ENCODE measurements at regions not wholly inside any gene's neighbourhood (a gene's known extent, or its start where the extent isn't known, plus 50 kb on each side); places are given as distances from the start of the nearest gene placed in this dataset.

DNA sequence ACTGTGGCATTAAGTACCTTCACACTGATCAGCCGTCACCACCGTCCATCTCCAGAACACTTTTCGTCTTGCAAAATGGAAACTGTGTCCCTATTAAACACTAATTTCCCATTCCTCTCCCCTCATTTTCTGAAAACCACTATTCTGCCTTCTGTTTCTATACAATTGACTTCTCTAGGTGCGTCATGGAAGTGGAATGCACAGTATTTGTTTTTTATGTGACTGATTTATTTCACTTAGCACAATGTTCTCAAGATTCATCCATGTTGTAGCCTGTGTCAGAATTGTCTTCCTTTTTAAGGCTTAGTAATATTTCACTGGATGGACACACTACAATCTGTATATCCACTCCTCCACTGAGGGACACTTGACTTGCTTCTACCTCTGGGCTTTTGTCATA is 53.8 kb upstream of the PDE10A start:
- H3K27me3 Mint-ChIP-seq, result peaks cover 17% of the 10 kb centered on the region
- H3K27ac Mint-ChIP-seq, result no peak overlapping the region
- no peak overlapping the region for H3K4me3 Mint-ChIP-seq
- H3K36me3 Mint-ChIP-seq (ENCODE audit: low read depth), result no peaks in the 10 kb centered on the region
- H3K4me1 Mint-ChIP-seq (ENCODE audit: low read depth), result no peaks in the 10 kb centered on the region
- H3K9me3 Mint-ChIP-seq, result no peaks in the 10 kb centered on the region

DNA sequence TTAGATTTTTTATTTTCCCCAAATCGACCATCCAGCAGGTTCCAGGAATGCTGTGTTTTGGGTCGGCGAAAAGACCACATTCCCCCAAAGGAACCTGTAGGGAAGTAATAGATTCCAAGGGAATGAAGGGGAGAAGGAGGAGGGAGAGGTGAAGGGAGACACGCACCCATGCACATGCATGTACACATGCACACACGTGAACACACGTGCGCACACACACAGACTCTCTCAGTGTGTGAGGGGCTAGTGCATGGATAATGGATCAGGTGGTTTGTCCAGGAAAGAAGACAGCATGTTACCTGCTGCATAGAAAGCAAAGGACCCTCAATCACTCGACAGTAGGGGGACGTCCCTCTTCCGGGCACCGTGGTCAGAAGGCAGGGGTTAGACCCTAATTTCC is 52.4 kb upstream of the PDE10A start:
- no peak overlapping the region for H3K27ac Mint-ChIP-seq
- H3K4me1 Mint-ChIP-seq (ENCODE audit: low read depth), result no peaks in the 10 kb centered on the region
- no peaks in the 10 kb centered on the region for H3K36me3 Mint-ChIP-seq (ENCODE audit: low read depth)
- H3K9me3 Mint-ChIP-seq, result no peaks in the 10 kb centered on the region
- H3K4me3 Mint-ChIP-seq, result no peak overlapping the region
- peaks cover 17% of the 10 kb centered on the region for H3K27me3 Mint-ChIP-seq

DNA sequence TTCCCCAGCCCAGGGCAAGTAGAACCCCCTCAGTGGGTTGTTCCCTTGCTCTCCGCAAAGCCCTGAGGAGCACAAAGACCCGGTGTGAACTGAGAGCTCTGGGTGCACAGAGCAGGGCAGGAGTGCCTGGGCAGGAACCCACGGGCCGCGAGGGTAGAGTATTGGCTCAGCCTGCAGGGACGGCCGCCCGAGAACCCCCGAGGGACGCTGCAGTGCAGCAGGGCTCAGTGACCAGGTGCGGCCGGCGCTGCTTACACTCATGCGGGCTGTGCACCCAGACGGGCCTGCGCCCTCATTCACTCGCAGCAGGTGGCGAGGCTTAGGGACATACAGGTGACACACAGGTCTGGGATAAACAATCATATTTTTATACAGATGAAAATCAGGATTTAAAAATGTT is 51.9 kb upstream of the PDE10A start:
- Mint-ChIP-seq H3K9me3 (peaks cover 3% of the 10 kb centered on the region), H3K27me3 (peaks cover 16% of the 10 kb centered on the region), H3K4me3 (no peak overlapping the region), H3K4me1 (ENCODE audit: low read depth) (no peaks in the 10 kb centered on the region), H3K27ac (no peak overlapping the region), H3K36me3 (ENCODE audit: low read depth) (no peaks in the 10 kb centered on the region)

DNA sequence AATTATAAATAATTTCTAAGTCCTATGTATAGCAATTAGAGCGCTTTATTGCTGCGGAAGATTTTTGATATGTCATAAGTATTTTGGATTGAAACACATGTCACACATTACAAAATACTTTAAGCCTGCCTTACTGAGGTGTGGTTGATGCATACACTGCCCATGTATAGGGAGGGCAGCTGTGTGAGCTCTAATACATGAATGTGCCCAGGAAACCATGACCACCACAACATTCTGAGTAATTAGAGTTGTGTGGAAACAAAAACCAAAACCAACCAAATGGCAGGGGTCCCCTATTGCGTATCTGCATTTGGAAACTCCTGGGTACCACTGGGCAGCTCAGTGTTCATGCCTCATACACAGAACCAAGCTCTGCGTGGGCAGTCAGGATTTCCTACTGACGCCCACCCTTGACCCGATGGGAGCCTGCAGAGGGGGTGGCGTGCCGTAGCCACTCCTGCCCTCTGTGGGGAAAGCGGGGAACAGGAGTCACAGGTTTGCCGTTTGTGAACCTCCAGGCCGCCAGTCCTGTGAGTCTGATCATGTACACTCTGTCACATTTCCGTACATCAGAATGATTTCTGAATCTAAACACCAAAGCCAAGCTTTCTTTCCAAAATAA is 50.9 kb upstream of the PDE10A start:
- Mint-ChIP-seq H3K27me3 (peaks cover 7% of the 10 kb centered on the region), H3K9me3 (peaks cover 6% of the 10 kb centered on the region), H3K4me1 (ENCODE audit: low read depth) (no peaks in the 10 kb centered on the region), H3K27ac (no peak overlapping the region), H3K4me3 (no peak overlapping the region), H3K36me3 (ENCODE audit: low read depth) (no peaks in the 10 kb centered on the region)

Data from stimulated activated naive CD8-positive, alpha-beta T cell treated with anti-CD3 and anti-CD28 coated beads, Interleukin-15, Interleukin-2, amounts not matched to agents 100 ng/mL and 50 ng/mL, for 24 hours (primary cell).